Glutamatergic neuron (in vitro differentiated cells): ENCODE measurements at regions not wholly inside any gene's neighbourhood (a gene's known extent, or its start where the extent isn't known, plus 50 kb on each side); places are given as distances from the start of the nearest gene placed in this dataset.

Experiments
- DNase-seq: peaks from one replicate; pipeline ENCODE4 v3.0.0; 2022
- H3K27ac Mint-ChIP-seq: one replicate; pipeline ENCODE4 v1.8.0; 2020; ENCODE audit warnings: mild to moderate bottlenecking, mixed read lengths, inconsistent platforms; ENCODE audit not compliant: unreplicated experiment
- H3K27me3 Mint-ChIP-seq: one replicate; pipeline ENCODE4 v1.8.0; 2020; ENCODE audit warnings: mild to moderate bottlenecking, moderate library complexity, mixed read lengths, inconsistent platforms; ENCODE audit not compliant: unreplicated experiment
- H3K36me3 Mint-ChIP-seq: one replicate; pipeline ENCODE4 v1.8.0; 2020; ENCODE audit warnings: mild to moderate bottlenecking, mixed read lengths, inconsistent platforms; ENCODE audit not compliant: unreplicated experiment
- H3K4me1 Mint-ChIP-seq: one replicate; pipeline ENCODE4 v1.8.0; 2020; ENCODE audit warnings: mild to moderate bottlenecking, low read depth, mixed read lengths, inconsistent platforms; ENCODE audit not compliant: unreplicated experiment
- H3K4me3 Mint-ChIP-seq: one replicate; pipeline ENCODE4 v1.8.0; 2020; ENCODE audit warnings: mild to moderate bottlenecking, mixed read lengths, inconsistent platforms; ENCODE audit not compliant: unreplicated experiment
- H3K9me3 Mint-ChIP-seq: one replicate; pipeline ENCODE4 v1.8.0; 2020; ENCODE audit warnings: mild to moderate bottlenecking, moderate library complexity, mixed read lengths, inconsistent platforms; ENCODE audit not compliant: unreplicated experiment
- CTCF ChIP-seq: fragments of 200-600 bp; sonication (generic); IDR thresholded peaks from one replicate; pipeline ENCODE4 v1.5.0; 2021; ENCODE audit not compliant: partially characterized antibody, unreplicated experiment

- Mint-ChIP-seq H3K36me3 (peaks cover 9% of the 10 kb centered on the region), H3K27me3 (no peaks in the 10 kb centered on the region), H3K4me3 (no peak overlapping the region), H3K4me1 (no peaks in the 10 kb centered on the region), H3K27ac (no peak overlapping the region), H3K9me3 (no peaks in the 10 kb centered on the region)
- no peak for DNase-seq
- TF ChIP-seq CTCF, result no peak
Observed at GRCh38 chr4:116577321-116577720, 508.1 kb downstream of the TRAM1L1 start.

GRCh38 chr4:116573540-116573939 is 511.8 kb downstream of the TRAM1L1 start:
- TF ChIP-seq CTCF, result no peak
- no peak overlapping the region for H3K27ac Mint-ChIP-seq
- no peaks in the 10 kb centered on the region for H3K9me3 Mint-ChIP-seq
- H3K36me3 Mint-ChIP-seq, result peaks cover 10% of the 10 kb centered on the region
- no peaks in the 10 kb centered on the region for H3K27me3 Mint-ChIP-seq
- H3K4me1 Mint-ChIP-seq, result no peaks in the 10 kb centered on the region
- no peak for DNase-seq
- no peak overlapping the region for H3K4me3 Mint-ChIP-seq

- Mint-ChIP-seq H3K36me3 (no peaks in the 10 kb centered on the region), H3K9me3 (peaks cover 3% of the 10 kb centered on the region), H3K27ac (no peak overlapping the region), H3K4me3 (no peak overlapping the region), H3K27me3 (no peaks in the 10 kb centered on the region), H3K4me1 (no peaks in the 10 kb centered on the region)
- DNase-seq, result no peak
- no peak for TF ChIP-seq CTCF
Observed at GRCh38 chr4:116561768-116562167, 523.6 kb downstream of the TRAM1L1 start.

- Mint-ChIP-seq H3K27ac (no peak overlapping the region), H3K4me1 (no peaks in the 10 kb centered on the region), H3K27me3 (no peaks in the 10 kb centered on the region), H3K9me3 (no peaks in the 10 kb centered on the region), H3K36me3 (no peaks in the 10 kb centered on the region), H3K4me3 (no peak overlapping the region)
- no peak for DNase-seq
- no peak for TF ChIP-seq CTCF
Observed at GRCh38 chr4:116551806-116552205, 533.6 kb downstream of the TRAM1L1 start.

- Mint-ChIP-seq H3K36me3 (no peaks in the 10 kb centered on the region), H3K9me3 (no peaks in the 10 kb centered on the region), H3K4me3 (no peak overlapping the region), H3K27me3 (peaks cover 3% of the 10 kb centered on the region), H3K27ac (no peak overlapping the region), H3K4me1 (peaks cover 8% of the 10 kb centered on the region)
- DNase-seq, result no peak
- TF ChIP-seq CTCF, result no peak
Observed at GRCh38 chr4:116547632-116548031, 537.7 kb downstream of the TRAM1L1 start.
